ENCODE measurements at regions not wholly inside any gene's neighbourhood (a gene's known extent, or its start where the extent isn't known, plus 50 kb on each side); places are given as distances from the start of the nearest gene placed in this dataset.

GRCh38 chr5:97549496-97549895, 366.4 kb upstream of the RIOK2 start:
- H3K9me2 ChIP-seq (replicated peaks; ENCODE audit: insufficient read depth), result no peaks in the 10 kb centered on the region

DNA sequence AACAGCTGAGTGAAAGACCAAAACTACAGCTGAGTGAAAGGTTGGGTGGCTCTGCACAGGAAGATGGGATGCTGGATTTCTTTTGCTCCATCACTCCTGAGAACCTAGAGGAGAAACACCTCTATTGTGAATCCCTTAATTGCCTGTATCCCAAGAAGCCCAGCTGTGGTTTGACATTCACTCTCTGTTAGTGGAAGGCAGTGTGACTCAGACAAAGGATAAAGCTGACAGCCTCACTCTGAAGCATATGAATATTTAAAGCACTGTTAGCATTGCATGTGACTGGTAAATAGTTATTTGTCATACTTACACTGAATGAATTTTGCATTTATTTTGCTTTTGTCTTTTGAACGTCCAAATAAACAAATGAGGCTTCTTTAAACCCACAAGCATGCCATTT, 367.1 kb upstream of the RIOK2 start:
- Histone ChIP-seq H3K27ac (no peak overlapping the region), H3K4me2 (no peak overlapping the region), H3K4me1 (ENCODE audit: insufficient read depth) (no peaks in the 10 kb centered on the region), H3K79me2 (no peaks in the 10 kb centered on the region), H3K9me3 (ENCODE audit: low read depth) (no peaks in the 10 kb centered on the region), H4K20me1 (ENCODE audit: insufficient read depth, poor library complexity, severe bottlenecking) (no peaks in the 10 kb centered on the region), H2AFZ (no peak overlapping the region), H3K36me3 (replicated peaks; ENCODE audit: insufficient read depth, low read depth) (no peaks in the 10 kb centered on the region), H3K9me2 (replicated peaks; ENCODE audit: insufficient read depth) (no peaks in the 10 kb centered on the region), H3K27me3 (no peaks in the 10 kb centered on the region), H3K4me3 (no peak overlapping the region)
- TF ChIP-seq CTCF (IDR thresholded peaks at IDR 0.05; ENCODE audit: poor library complexity) (no peak), EZH2 (IDR thresholded peaks at IDR 0.05; ENCODE audit: borderline replicate concordance) (no peak), EZH2phosphoT487 (IDR thresholded peaks at IDR 0.05; ENCODE audit: low read depth, severe bottlenecking, unreplicated experiment) (no peak)
- DNase-seq (ENCODE audit: low spot score), result no peak
- 36% methylated on average over 1 of the region's 1 CpG for WGBS (ENCODE audit: low lambda C conversion rate, missing lambda C conversion rate)

More at GRCh38 chr5:97549496-97549895, 366.4 kb upstream of the RIOK2 start:
- Histone ChIP-seq H4K20me1 (ENCODE audit: insufficient read depth, poor library complexity, severe bottlenecking) (no peaks in the 10 kb centered on the region), H3K36me3 (replicated peaks; ENCODE audit: insufficient read depth, low read depth) (no peaks in the 10 kb centered on the region), H3K4me1 (ENCODE audit: insufficient read depth) (no peaks in the 10 kb centered on the region), H3K4me2 (no peak overlapping the region), H3K27me3 (peaks cover 2% of the 10 kb centered on the region), H3K27ac (no peak overlapping the region), H2AFZ (no peak overlapping the region), H3K9me3 (ENCODE audit: low read depth) (no peaks in the 10 kb centered on the region), H3K79me2 (no peaks in the 10 kb centered on the region), H3K4me3 (no peak overlapping the region)
- TF ChIP-seq EZH2 (IDR thresholded peaks at IDR 0.05; ENCODE audit: borderline replicate concordance), result no peak
- TF ChIP-seq CTCF (IDR thresholded peaks at IDR 0.05; ENCODE audit: poor library complexity), result no peak
- no peak for TF ChIP-seq EZH2phosphoT487 (IDR thresholded peaks at IDR 0.05; ENCODE audit: low read depth, severe bottlenecking, unreplicated experiment)
- no peak for DNase-seq (ENCODE audit: low spot score)
- WGBS (ENCODE audit: low lambda C conversion rate, missing lambda C conversion rate), result 79% methylated on average over 4 of the region's 4 CpGs

- Histone ChIP-seq H4K20me1 (ENCODE audit: insufficient read depth, poor library complexity, severe bottlenecking) (no peaks in the 10 kb centered on the region), H2AFZ (no peak overlapping the region), H3K27me3 (no peaks in the 10 kb centered on the region), H3K4me3 (no peak overlapping the region), H3K27ac (no peak overlapping the region), H3K4me1 (ENCODE audit: insufficient read depth) (no peaks in the 10 kb centered on the region), H3K79me2 (no peaks in the 10 kb centered on the region), H3K9me2 (replicated peaks; ENCODE audit: insufficient read depth) (no peaks in the 10 kb centered on the region), H3K36me3 (replicated peaks; ENCODE audit: insufficient read depth, low read depth) (no peaks in the 10 kb centered on the region), H3K9me3 (ENCODE audit: low read depth) (no peaks in the 10 kb centered on the region), H3K4me2 (no peak overlapping the region)
- WGBS (ENCODE audit: low lambda C conversion rate, missing lambda C conversion rate), result 79% methylated on average over 2 of the region's 2 CpGs
- no peak for TF ChIP-seq CTCF (IDR thresholded peaks at IDR 0.05; ENCODE audit: poor library complexity)
- TF ChIP-seq EZH2 (IDR thresholded peaks at IDR 0.05; ENCODE audit: borderline replicate concordance), result no peak
- TF ChIP-seq EZH2phosphoT487 (IDR thresholded peaks at IDR 0.05; ENCODE audit: low read depth, severe bottlenecking, unreplicated experiment), result no peak
- no peak for DNase-seq (ENCODE audit: low spot score)
Observed at GRCh38 chr5:97550818-97551217, 367.8 kb upstream of the RIOK2 start.
